ENCODE measurements at regions not wholly inside any gene's neighbourhood (a gene's known extent, or its start where the extent isn't known, plus 50 kb on each side); places are given as distances from the start of the nearest gene placed in this dataset.
"Not testable (repeated sequence)": the region's sequence is repeated elsewhere in the genome, so short reads cannot be mapped to it uniquely, and the experiment has no call there.

DNA sequence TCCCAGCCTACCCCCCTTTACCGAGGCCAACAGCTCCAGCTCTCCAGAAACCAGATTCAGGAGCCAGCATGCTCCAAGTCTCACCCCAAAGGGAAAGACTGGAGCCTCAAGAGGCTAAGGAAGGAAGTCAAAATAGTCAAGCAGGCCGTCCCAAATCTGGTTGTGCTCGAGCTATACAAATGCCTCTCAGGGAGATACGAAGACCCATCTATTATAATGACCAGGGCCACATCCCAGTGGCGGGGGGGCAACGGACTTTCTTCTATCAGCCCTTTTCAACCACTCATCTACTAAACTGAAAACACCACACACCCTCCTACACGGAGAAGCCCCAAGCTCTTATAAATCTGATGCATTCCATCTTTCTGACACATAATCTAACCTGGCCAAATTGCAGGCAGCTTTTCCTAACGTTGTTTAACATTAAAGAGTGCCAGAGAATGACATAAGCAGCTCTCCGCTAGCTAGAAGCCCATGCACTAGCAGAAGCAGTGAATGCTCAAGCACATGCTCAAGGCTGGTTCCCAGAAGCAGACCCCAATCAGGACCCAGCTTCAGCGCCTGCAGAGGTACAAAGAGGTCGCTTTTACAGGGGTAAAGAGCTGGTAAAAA lies 104.6 kb upstream of the ZNF98 start:
- Histone ChIP-seq H3K27ac (replicated peaks) (no peak overlapping the region), H3K27me3 (ENCODE audit: insufficient read depth, poor library complexity, severe bottlenecking) (no peaks in the 10 kb centered on the region), H3K4me3 (replicated peaks; ENCODE audit: insufficient read depth, low read length) (no peak overlapping the region)
- DNase-seq (ENCODE audit: low read depth in 1 of 2, low spot score in 1 of 2): no peak
- TF ChIP-seq CTCF (IDR thresholded peaks at IDR 0.05; ENCODE audit: insufficient read depth, low read length) (no peak), SPI1 (IDR thresholded peaks at IDR 0.05; ENCODE audit: borderline replicate concordance, low read depth) (no peak)
- TF ChIP-seq, protein P1, sequence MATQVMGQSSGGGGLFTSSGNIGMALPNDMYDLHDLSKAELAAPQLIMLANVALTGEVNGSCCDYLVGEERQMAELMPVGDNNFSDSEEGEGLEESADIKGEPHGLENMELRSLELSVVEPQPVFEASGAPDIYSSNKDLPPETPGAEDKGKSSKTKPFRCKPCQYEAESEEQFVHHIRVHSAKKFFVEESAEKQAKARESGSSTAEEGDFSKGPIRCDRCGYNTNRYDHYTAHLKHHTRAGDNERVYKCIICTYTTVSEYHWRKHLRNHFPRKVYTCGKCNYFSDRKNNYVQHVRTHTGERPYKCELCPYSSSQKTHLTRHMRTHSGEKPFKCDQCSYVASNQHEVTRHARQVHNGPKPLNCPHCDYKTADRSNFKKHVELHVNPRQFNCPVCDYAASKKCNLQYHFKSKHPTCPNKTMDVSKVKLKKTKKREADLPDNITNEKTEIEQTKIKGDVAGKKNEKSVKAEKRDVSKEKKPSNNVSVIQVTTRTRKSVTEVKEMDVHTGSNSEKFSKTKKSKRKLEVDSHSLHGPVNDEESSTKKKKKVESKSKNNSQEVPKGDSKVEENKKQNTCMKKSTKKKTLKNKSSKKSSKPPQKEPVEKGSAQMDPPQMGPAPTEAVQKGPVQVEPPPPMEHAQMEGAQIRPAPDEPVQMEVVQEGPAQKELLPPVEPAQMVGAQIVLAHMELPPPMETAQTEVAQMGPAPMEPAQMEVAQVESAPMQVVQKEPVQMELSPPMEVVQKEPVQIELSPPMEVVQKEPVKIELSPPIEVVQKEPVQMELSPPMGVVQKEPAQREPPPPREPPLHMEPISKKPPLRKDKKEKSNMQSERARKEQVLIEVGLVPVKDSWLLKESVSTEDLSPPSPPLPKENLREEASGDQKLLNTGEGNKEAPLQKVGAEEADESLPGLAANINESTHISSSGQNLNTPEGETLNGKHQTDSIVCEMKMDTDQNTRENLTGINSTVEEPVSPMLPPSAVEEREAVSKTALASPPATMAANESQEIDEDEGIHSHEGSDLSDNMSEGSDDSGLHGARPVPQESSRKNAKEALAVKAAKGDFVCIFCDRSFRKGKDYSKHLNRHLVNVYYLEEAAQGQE (IDR thresholded peaks at IDR 0.05; ENCODE audit: insufficient replicate concordance, low read depth): no peak

GRCh38 chr19:22523940-22524339 lies 101.8 kb upstream of the ZNF98 start:
- TF ChIP-seq GABPA (IDR thresholded peaks at IDR 0.05; ENCODE audit: low read depth) (no peak), CTCF (IDR thresholded peaks at IDR 0.05; ENCODE audit: insufficient read depth, low read length) (no peak), SPI1 (IDR thresholded peaks at IDR 0.05; ENCODE audit: borderline replicate concordance, low read depth) (no peak), POLR2AphosphoS5 (IDR thresholded peaks at IDR 0.05; ENCODE audit: low read depth) (no peak)
- TF ChIP-seq, protein P1 (IDR thresholded peaks at IDR 0.05; ENCODE audit: insufficient replicate concordance, low read depth): no peak
- Histone ChIP-seq H3K27ac (replicated peaks) (no peak overlapping the region), H3K27me3 (ENCODE audit: insufficient read depth, poor library complexity, severe bottlenecking) (no peaks in the 10 kb centered on the region), H3K4me3 (replicated peaks; ENCODE audit: insufficient read depth, low read length) (no peak overlapping the region)
- DNase-seq (ENCODE audit: low read depth in 1 of 2, low spot score in 1 of 2): no peak

GRCh38 chr19:22519562-22519961 lies 97.4 kb upstream of the ZNF98 start:
- not testable (repeated sequence) for DNase-seq (ENCODE audit: low read depth in 1 of 2, low spot score in 1 of 2); H3K4me3 ChIP-seq (replicated peaks; ENCODE audit: insufficient read depth, low read length); H3K27ac ChIP-seq (replicated peaks); H3K27me3 ChIP-seq (ENCODE audit: insufficient read depth, poor library complexity, severe bottlenecking)

GRCh38 chr19:22519152-22519551 lies 97.0 kb upstream of the ZNF98 start:
- no peak for DNase-seq (ENCODE audit: low read depth in 1 of 2, low spot score in 1 of 2)

More at GRCh38 chr19:22519152-22519551, 97.0 kb upstream of the ZNF98 start:
- TF ChIP-seq POLR2AphosphoS5 (IDR thresholded peaks at IDR 0.05; ENCODE audit: low read depth) (no peak), GABPA (IDR thresholded peaks at IDR 0.05; ENCODE audit: low read depth) (no peak), CTCF (IDR thresholded peaks at IDR 0.05; ENCODE audit: insufficient read depth, low read length) (no peak), SPI1 (IDR thresholded peaks at IDR 0.05; ENCODE audit: borderline replicate concordance, low read depth) (no peak)
- TF ChIP-seq, protein P1 (IDR thresholded peaks at IDR 0.05; ENCODE audit: insufficient replicate concordance, low read depth): no peak
- Histone ChIP-seq H3K4me3 (replicated peaks; ENCODE audit: insufficient read depth, low read length) (no peak overlapping the region), H3K27ac (replicated peaks) (no peak overlapping the region), H3K27me3 (ENCODE audit: insufficient read depth, poor library complexity, severe bottlenecking) (no peaks in the 10 kb centered on the region)
